ENCODE measurements at regions not wholly inside any gene's neighbourhood (a gene's known extent, or its start where the extent isn't known, plus 50 kb on each side); places are given as distances from the start of the nearest gene placed in this dataset.

GRCh38 chr20:53718142-53719021 lies 124.7 kb upstream of the ZNF217 start:
- TF ChIP-seq CTCF (IDR thresholded peaks at IDR 0.05) (no peak), POLR2A (IDR thresholded peaks at IDR 0.05) (no peak)

Data from right lobe of liver (tissue), 4 donors.